A549 (cell line): ENCODE measurements at regions not wholly inside any gene's neighbourhood (a gene's known extent, or its start where the extent isn't known, plus 50 kb on each side); places are given as distances from the start of the nearest gene placed in this dataset.

Experiments used
- ATAC-seq, 2 experiments: fragments of 200-7000 bp in 1 of 2; fragments of >200 bp in 1 of 2; cut with Nextera tagmentation in 1 of 2; cut with Tn5 transposase in 1 of 2; 3 replicates each; pipeline versions ENCODE4 v1.8.0 to v1.9.1; 2018 to 2020; ENCODE audit warnings: mild to moderate bottlenecking in 1 of 2, moderate library complexity in 1 of 2
- CTCF ChIA-PET: fragments of 300-600 bp; sonication (Branson Sonifier 250); formaldehyde crosslinking; extraction: SDS; loops from one replicate; lab custom pipeline; 2021; ENCODE audit warnings: antibody characterized with exemption, inconsistent platforms; lab: Yijun Ruan, JAX
- POLR2A ChIA-PET: fragments of 350-600 bp; formaldehyde crosslinking; extraction: SDS; loops from one replicate; lab custom pipeline; 2021; ENCODE audit warnings: antibody characterized with exemption, inconsistent platforms; lab: Yijun Ruan, JAX
- DNase-seq, 2 experiments: peaks; one replicate each; pipeline versions ENCODE4 v3.0.0 to v3.0.0-alpha.2; 2011 to 2016; ENCODE audit warnings: low read depth in 1 of 2, low spot score in 1 of 2
- FAIRE-seq: peaks from 2 replicates; lab custom pipeline; 2011; peaks lifted over from hg19 to GRCh38; lab: Jason Lieb, UNC
- H3K27ac ChIP-seq, 2 experiments: fragments of >200 bp; sonication (Bioruptor Twin); formaldehyde crosslinking; 3 replicates each; pipeline ENCODE4 v1.5.1; 2016 to 2017
- H3K4me1 ChIP-seq: fragments of >200 bp; sonication (Bioruptor Twin); formaldehyde crosslinking; 3 replicates; pipeline ENCODE4 v1.6.1; 2016
- H3K4me2 ChIP-seq: fragments of >200 bp; sonication (Bioruptor Twin); formaldehyde crosslinking; 3 replicates; pipeline ENCODE4 v1.6.1; 2016
- H3K4me3 ChIP-seq: fragments of >200 bp; sonication (Bioruptor Twin); formaldehyde crosslinking; 3 replicates; pipeline ENCODE4 v1.5.1; 2016
- H3K9me3 ChIP-seq: fragments of >200 bp; sonication (Bioruptor Twin); formaldehyde crosslinking; 3 replicates; pipeline ENCODE4 v1.6.1; 2016
- ATOH8 ChIP-seq: fragments of 250-450 bp; sonication (Bioruptor Pico); IDR thresholded peaks from 2 replicates; pipeline ENCODE4 v1.5.0; 2020; ENCODE audit warnings: low read depth, mild to moderate bottlenecking, moderate library complexity
- CBX2 ChIP-seq: fragments of 200-600 bp; sonication (generic); IDR thresholded peaks from 2 replicates; pipeline ENCODE4 v1.6.1; 2016; ENCODE audit warnings: low read depth, mild to moderate bottlenecking, borderline replicate concordance
- CEBPB ChIP-seq, 2 experiments: fragments of >200 bp in 1 of 2; sonication (Bioruptor Twin) in 1 of 2; formaldehyde crosslinking in 1 of 2; IDR thresholded peaks; 2 replicates each; pipeline ENCODE4 v1.6.1; 2012 to 2016
- CHD2 ChIP-seq: fragments of 150-350 bp; IDR thresholded peaks from 2 replicates; pipeline ENCODE4 v1.6.1; 2014; ENCODE audit warnings: low read length; ENCODE audit not compliant: partially characterized antibody
- FOXS1 ChIP-seq: fragments of 250-450 bp; sonication (Bioruptor Pico); IDR thresholded peaks from 2 replicates; pipeline ENCODE4 v1.5.0; 2020; ENCODE audit warnings: mild to moderate bottlenecking, moderate library complexity
- GATA3 ChIP-seq: IDR thresholded peaks from 2 replicates; pipeline ENCODE4 v1.6.1; 2012; ENCODE audit warnings: borderline replicate concordance
- HOXB13 ChIP-seq: fragments of 250-450 bp; sonication (Bioruptor Pico); IDR thresholded peaks from 2 replicates; pipeline ENCODE4 v1.5.0; 2020; ENCODE audit warnings: low read depth, mild to moderate bottlenecking, moderate library complexity
- MAFK ChIP-seq: fragments of 450-650 bp; IDR thresholded peaks from 2 replicates; pipeline ENCODE4 v1.6.1; 2014; ENCODE audit not compliant: partially characterized antibody
- NR3C1 ChIP-seq: fragments of >200 bp; sonication (Bioruptor Twin); formaldehyde crosslinking; IDR thresholded peaks from 3 replicates; pipeline ENCODE4 v1.6.1; 2017
- PHF8 ChIP-seq: fragments of 200-600 bp; sonication (generic); IDR thresholded peaks from 2 replicates; pipeline ENCODE4 v1.6.1; 2016; ENCODE audit warnings: low read depth, mild to moderate bottlenecking, antibody characterized with exemption, moderate library complexity, borderline replicate concordance
- RAD21 ChIP-seq, 2 experiments: fragments of >200 bp in 1 of 2; sonication (Bioruptor Twin) in 1 of 2; formaldehyde crosslinking in 1 of 2; IDR thresholded peaks in 1 of 2; conservative IDR thresholded peaks in 1 of 2; 2 replicates in 1 of 2; 3 replicates in 1 of 2; pipeline ENCODE4 v1.6.1; 2012 to 2018; ENCODE audit warnings: inconsistent platforms in 1 of 2
- RFX5 ChIP-seq: fragments of 450-650 bp; IDR thresholded peaks from 2 replicates; pipeline ENCODE4 v1.7.1; 2014; ENCODE audit warnings: antibody characterized with exemption, mild to moderate bottlenecking, moderate library complexity
- SMC3 ChIP-seq: fragments of >200 bp; sonication (Bioruptor Twin); formaldehyde crosslinking; IDR thresholded peaks from 3 replicates; pipeline ENCODE4 v1.6.1; 2018; ENCODE audit warnings: inconsistent platforms
- SREBF2 ChIP-seq: fragments of 450-650 bp; IDR thresholded peaks from 2 replicates; pipeline ENCODE4 v1.6.1; 2014; ENCODE audit warnings: mild to moderate bottlenecking, moderate library complexity
- WGBS: methylation state at CpG from one replicate; pipeline ENCODE4 v1.1.6; 2017; ENCODE audit errors: missing lambda C conversion rate; 5-methylcytosine and 5-hydroxymethylcytosine counted together
- TF ChIP-seq, protein P1 (sequence below): fragments of 200-600 bp; sonication (generic); IDR thresholded peaks from 2 replicates; pipeline ENCODE4 v1.6.1; 2016; ENCODE audit warnings: antibody characterized with exemption, mild to moderate bottlenecking, moderate library complexity
- TF ChIP-seq, protein P2 (sequence below): IDR thresholded peaks from 2 replicates; pipeline ENCODE4 v1.6.1; 2012
- TF ChIP-seq, protein P3 (sequence below): fragments of >200 bp; sonication (Bioruptor Twin); formaldehyde crosslinking; IDR thresholded peaks from 3 replicates; pipeline ENCODE4 v1.5.1; 2016
- TF ChIP-seq, protein P4 (sequence below): fragments of >200 bp; sonication (Bioruptor Twin); formaldehyde crosslinking; IDR thresholded peaks from 3 replicates; pipeline ENCODE4 v1.6.1; 2016

DNA sequence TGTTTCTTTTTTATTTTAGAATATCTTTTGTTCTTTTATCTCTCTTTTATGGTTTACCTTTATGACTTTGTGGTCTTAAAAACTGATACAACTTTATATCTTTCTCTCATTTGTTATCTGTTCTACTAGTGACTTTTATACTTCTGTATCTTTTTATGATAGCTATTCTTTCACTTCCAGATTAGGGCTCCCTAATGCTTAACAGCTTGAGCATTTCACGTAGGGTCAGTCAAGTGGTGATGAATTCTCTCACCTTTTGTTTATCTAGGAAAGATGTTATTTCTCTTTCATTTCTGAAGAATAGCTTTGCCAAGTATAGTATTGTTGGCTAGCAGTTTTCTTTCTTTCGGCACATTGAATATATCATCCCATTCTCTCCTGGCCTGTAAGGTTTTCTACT, 123.6 kb downstream of the NUDT12 start (continued):
- TF ChIP-seq, protein P1, sequence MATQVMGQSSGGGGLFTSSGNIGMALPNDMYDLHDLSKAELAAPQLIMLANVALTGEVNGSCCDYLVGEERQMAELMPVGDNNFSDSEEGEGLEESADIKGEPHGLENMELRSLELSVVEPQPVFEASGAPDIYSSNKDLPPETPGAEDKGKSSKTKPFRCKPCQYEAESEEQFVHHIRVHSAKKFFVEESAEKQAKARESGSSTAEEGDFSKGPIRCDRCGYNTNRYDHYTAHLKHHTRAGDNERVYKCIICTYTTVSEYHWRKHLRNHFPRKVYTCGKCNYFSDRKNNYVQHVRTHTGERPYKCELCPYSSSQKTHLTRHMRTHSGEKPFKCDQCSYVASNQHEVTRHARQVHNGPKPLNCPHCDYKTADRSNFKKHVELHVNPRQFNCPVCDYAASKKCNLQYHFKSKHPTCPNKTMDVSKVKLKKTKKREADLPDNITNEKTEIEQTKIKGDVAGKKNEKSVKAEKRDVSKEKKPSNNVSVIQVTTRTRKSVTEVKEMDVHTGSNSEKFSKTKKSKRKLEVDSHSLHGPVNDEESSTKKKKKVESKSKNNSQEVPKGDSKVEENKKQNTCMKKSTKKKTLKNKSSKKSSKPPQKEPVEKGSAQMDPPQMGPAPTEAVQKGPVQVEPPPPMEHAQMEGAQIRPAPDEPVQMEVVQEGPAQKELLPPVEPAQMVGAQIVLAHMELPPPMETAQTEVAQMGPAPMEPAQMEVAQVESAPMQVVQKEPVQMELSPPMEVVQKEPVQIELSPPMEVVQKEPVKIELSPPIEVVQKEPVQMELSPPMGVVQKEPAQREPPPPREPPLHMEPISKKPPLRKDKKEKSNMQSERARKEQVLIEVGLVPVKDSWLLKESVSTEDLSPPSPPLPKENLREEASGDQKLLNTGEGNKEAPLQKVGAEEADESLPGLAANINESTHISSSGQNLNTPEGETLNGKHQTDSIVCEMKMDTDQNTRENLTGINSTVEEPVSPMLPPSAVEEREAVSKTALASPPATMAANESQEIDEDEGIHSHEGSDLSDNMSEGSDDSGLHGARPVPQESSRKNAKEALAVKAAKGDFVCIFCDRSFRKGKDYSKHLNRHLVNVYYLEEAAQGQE: no peak

DNA sequence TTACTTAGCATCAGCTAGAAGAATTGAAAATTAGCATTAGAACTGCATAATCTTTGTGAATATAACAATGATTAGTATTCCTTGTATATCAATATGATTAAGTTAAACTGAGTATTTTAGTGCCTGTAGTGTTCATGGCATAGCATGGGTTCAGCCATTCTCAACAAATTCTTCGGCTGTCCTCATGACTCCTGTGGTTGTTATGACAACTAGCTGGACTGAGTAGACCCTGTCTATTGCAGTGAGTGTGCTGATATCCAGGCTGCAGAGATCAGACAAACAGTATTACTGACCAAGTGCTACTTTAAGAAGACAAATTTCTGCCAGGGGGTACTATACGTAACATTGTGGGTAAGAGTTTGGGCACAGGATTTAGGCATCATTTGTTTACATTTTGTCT, 125.9 kb downstream of the NUDT12 start:
- ChIA-PET POLR2A (no interaction called here), CTCF (no interaction called here)
- H3K9me3 ChIP-seq: 0 out of 3 replicates have a peak, but pooled peaks cover 4% of the 10 kb centered on the region
- 87% methylated on average over 2 of the region's 2 CpGs for WGBS
- no peak overlapping the region for H3K27ac ChIP-seq
- no peak for TF ChIP-seq SMC3
- TF ChIP-seq FOXS1 (CRISPR knock-in tag): no peak
- TF ChIP-seq CHD2: no peak
- TF ChIP-seq, protein P2, sequence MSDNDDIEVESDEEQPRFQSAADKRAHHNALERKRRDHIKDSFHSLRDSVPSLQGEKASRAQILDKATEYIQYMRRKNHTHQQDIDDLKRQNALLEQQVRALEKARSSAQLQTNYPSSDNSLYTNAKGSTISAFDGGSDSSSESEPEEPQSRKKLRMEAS: no peak
- TF ChIP-seq, protein P3, sequence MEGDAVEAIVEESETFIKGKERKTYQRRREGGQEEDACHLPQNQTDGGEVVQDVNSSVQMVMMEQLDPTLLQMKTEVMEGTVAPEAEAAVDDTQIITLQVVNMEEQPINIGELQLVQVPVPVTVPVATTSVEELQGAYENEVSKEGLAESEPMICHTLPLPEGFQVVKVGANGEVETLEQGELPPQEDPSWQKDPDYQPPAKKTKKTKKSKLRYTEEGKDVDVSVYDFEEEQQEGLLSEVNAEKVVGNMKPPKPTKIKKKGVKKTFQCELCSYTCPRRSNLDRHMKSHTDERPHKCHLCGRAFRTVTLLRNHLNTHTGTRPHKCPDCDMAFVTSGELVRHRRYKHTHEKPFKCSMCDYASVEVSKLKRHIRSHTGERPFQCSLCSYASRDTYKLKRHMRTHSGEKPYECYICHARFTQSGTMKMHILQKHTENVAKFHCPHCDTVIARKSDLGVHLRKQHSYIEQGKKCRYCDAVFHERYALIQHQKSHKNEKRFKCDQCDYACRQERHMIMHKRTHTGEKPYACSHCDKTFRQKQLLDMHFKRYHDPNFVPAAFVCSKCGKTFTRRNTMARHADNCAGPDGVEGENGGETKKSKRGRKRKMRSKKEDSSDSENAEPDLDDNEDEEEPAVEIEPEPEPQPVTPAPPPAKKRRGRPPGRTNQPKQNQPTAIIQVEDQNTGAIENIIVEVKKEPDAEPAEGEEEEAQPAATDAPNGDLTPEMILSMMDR: no peak
- TF ChIP-seq, protein P4, sequence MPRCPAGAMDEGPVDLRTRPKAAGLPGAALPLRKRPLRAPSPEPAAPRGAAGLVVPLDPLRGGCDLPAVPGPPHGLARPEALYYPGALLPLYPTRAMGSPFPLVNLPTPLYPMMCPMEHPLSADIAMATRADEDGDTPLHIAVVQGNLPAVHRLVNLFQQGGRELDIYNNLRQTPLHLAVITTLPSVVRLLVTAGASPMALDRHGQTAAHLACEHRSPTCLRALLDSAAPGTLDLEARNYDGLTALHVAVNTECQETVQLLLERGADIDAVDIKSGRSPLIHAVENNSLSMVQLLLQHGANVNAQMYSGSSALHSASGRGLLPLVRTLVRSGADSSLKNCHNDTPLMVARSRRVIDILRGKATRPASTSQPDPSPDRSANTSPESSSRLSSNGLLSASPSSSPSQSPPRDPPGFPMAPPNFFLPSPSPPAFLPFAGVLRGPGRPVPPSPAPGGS: no peak
- no peak for TF ChIP-seq MAFK
- TF ChIP-seq GATA3: no peak
- TF ChIP-seq HOXB13 (CRISPR knock-in tag): no peak
- no peak for TF ChIP-seq SREBF2
- TF ChIP-seq ATOH8 (CRISPR knock-in tag): no peak
- TF ChIP-seq CBX2: no peak
- no peak overlapping the region for H3K4me2 ChIP-seq
- ATAC-seq: no peak
- FAIRE-seq: no peak
- no peak for DNase-seq
- H3K4me1 ChIP-seq: no peaks in the 10 kb centered on the region
- H3K4me3 ChIP-seq: no peak overlapping the region

- Histone ChIP-seq H3K9me3 (0 out of 3 replicates have a peak, but pooled peaks cover 4% of the 10 kb centered on the region), H3K4me2 (no peak overlapping the region), H3K27ac (no peak overlapping the region), H3K4me3 (no peak overlapping the region), H3K4me1 (no peaks in the 10 kb centered on the region)
- no peak for FAIRE-seq
- ChIA-PET POLR2A (no interaction called here), CTCF (no interaction called here)
- no peak for TF ChIP-seq NR3C1
- no peak for TF ChIP-seq CEBPB (IDR thresholded peaks at IDR 0.05)
- no peak for TF ChIP-seq RFX5
- no peak for TF ChIP-seq PHF8
- TF ChIP-seq RAD21 (conservative IDR thresholded peaks at IDR 0.05 in 1 of 2, IDR thresholded peaks at IDR 0.05 in 1 of 2): no peak
- ATAC-seq: no peak
- DNase-seq: no peak
- 0% methylated on average over 1 of the region's 1 CpG for WGBS
Observed at GRCh38 chr5:103436112-103436511, 126.5 kb downstream of the NUDT12 start.
